ENCODE measurements at regions not wholly inside any gene's neighbourhood (a gene's known extent, or its start where the extent isn't known, plus 50 kb on each side); places are given as distances from the start of the nearest gene placed in this dataset.

- peak; percentile 85 for TF ChIP-seq HMGN3 (IDR thresholded peaks at IDR 0.05; ENCODE audit: borderline replicate concordance, extremely low read depth, insufficient read length, low read depth, low read length)
- TF ChIP-seq CBX8 (IDR thresholded peaks at IDR 0.05; ENCODE audit: borderline replicate concordance, extremely low read depth, low read depth, low read length, poor library complexity, severe bottlenecking): no peak
- TF ChIP-seq THAP12 (CRISPR knock-in tag; IDR thresholded peaks at IDR 0.05): no peak
- TF ChIP-seq TAL1 (IDR thresholded peaks at IDR 0.05): peak; percentile 94
- TF ChIP-seq TAF9B (IDR thresholded peaks at IDR 0.05; ENCODE audit: partially characterized antibody): no peak
- TF ChIP-seq CBX3 (IDR thresholded peaks at IDR 0.05; ENCODE audit: borderline replicate concordance in 1 of 2, low read length in 2 of 2): peak in 1 of 2 experiments; percentile 94; a peak in 2 of 3 replicates
- TF ChIP-seq FOXA3 (CRISPR knock-in tag; conservative IDR thresholded peaks at IDR 0.05 in 1 of 2, IDR thresholded peaks at IDR 0.05 in 1 of 2): peak in 1 of 2 experiments; percentile 50; a peak in 2 of 4 replicates
- no peak for TF ChIP-seq ZNF77 (CRISPR knock-in tag; IDR thresholded peaks at IDR 0.05)
- peak; percentile 58 to 66; a peak in 2 of 4 replicates for TF ChIP-seq FOXK2 (conservative IDR thresholded peaks at IDR 0.05 in 1 of 2, IDR thresholded peaks at IDR 0.05 in 1 of 2; ENCODE audit: low read depth in 2 of 2)
- no peak for TF ChIP-seq GTF2B (IDR thresholded peaks at IDR 0.05; ENCODE audit: extremely low read depth, insufficient read length)
- TF ChIP-seq ESRRA (IDR thresholded peaks at IDR 0.05; ENCODE audit: borderline replicate concordance, low read depth): peak; percentile 100
- peak; percentile 84 for TF ChIP-seq CREM (IDR thresholded peaks at IDR 0.05; ENCODE audit: low read depth)
- TF ChIP-seq CTBP1 (IDR thresholded peaks at IDR 0.05; ENCODE audit: borderline replicate concordance): 0 out of 2 replicates have a peak, but pooled peaks have one; percentile 43
- peak; percentile 73 for TF ChIP-seq MECOM (CRISPR knock-in tag; IDR thresholded peaks at IDR 0.05)
- 0 out of 2 replicates have a peak, but pooled peaks have one; percentile 7 for TF ChIP-seq MIER1 (IDR thresholded peaks at IDR 0.05; ENCODE audit: low read depth)
- no peak; the same call in 1 of the 2 replicates for TF ChIP-seq ZNF263 (CRISPR knock-in tag; IDR thresholded peaks at IDR 0.05; ENCODE audit: borderline replicate concordance)
- peak; percentile 47 for TF ChIP-seq ZNF384 (IDR thresholded peaks at IDR 0.05; ENCODE audit: low read depth, low read length)
- TF ChIP-seq SMAD1 (IDR thresholded peaks at IDR 0.05; ENCODE audit: low read depth, low read length, partially characterized antibody): peak; percentile 42
- TF ChIP-seq COPS2 (conservative IDR thresholded peaks at IDR 0.05): no peak
- TF ChIP-seq HINFP (tag; conservative IDR thresholded peaks at IDR 0.05; ENCODE audit: low read depth): peak; percentile 70
- TF ChIP-seq CXXC5 (CRISPR knock-in tag; IDR thresholded peaks at IDR 0.05): peak; percentile 92
- TF ChIP-seq ZNF212 (CRISPR knock-in tag; IDR thresholded peaks at IDR 0.05): no peak
- TF ChIP-seq SRSF3 (IDR thresholded peaks at IDR 0.05; ENCODE audit: insufficient read depth, low read length): no peak
- TF ChIP-seq KHSRP (IDR thresholded peaks at IDR 0.05): peak; percentile 51; the same call in 1 of the 2 replicates
- TF ChIP-seq ETV1 (tag; conservative IDR thresholded peaks at IDR 0.05; ENCODE audit: low read depth): peak; percentile 39
Observed at GRCh38 chr1:58883888-58884482, 100.1 kb upstream of the JUN start (continued).
